T1000 (cell line): ENCODE measurements at regions not wholly inside any gene's neighbourhood (a gene's known extent, or its start where the extent isn't known, plus 50 kb on each side); places are given as distances from the start of the nearest gene placed in this dataset.
"Not testable (repeated sequence)": the region's sequence is repeated elsewhere in the genome, so short reads cannot be mapped to it uniquely, and the experiment has no call there.

ENCODE experiments used
- DNase-seq: peaks from one replicate; lab custom pipeline; 2025; ENCODE audit warnings: mixed read lengths; lab: John Stamatoyannopoulos, UW

- no peak for DNase-seq
Measured at GRCh38 chr7:92972441-92972840, 136.1 kb upstream of the CDK6 start.

GRCh38 chr7:92969061-92969460, 132.7 kb upstream of the CDK6 start:
- no peak for DNase-seq

- DNase-seq: no peak
Measured at GRCh38 chr7:92968502-92968901, 132.1 kb upstream of the CDK6 start.

- DNase-seq: no peak
Measured at GRCh38 chr7:92967238-92967637, 130.9 kb upstream of the CDK6 start.

DNA sequence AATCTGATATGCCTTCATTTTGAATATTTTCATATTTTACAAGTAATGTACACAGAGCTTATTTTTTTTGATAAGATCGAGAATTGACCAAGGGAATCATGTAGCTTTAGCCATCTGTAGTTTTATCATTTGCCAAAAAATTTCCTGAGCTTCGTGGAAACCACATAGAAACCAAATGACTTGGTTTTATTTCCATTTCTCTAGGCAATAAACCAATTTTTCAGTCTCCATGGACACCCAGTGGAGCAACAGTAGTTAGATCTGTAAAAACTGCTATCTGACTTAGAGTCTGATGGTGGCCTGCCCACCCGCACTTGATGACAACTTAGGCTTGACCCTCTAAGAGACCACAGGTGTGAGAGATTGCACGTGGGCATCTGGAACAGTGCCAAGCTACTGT, 127.8 kb upstream of the CDK6 start:
- DNase-seq: no peak

- no peak for DNase-seq
Measured at GRCh38 chr7:92963566-92963965, 127.2 kb upstream of the CDK6 start.

GRCh38 chr7:92961961-92962360, 125.6 kb upstream of the CDK6 start:
- no peak for DNase-seq

DNA sequence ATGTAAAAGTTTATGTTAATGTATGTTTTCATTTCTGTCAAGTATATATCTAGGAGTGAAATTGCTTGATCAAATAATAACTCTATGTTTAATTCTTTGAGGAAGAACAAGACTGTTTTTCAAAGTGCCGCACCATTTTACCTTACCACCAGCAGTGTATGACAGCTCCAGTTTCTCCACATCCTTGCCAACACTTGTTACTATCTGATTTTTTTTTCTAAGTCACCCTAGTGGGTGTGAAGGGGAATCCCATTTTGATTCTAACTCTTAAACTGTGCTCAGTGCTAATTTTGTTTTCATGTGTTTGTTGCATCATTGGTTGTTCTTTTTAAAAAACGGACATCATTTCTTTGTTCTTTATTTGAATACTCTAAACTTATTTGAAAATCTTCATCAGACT, 120.2 kb upstream of the CDK6 start:
- DNase-seq: no peak

DNA sequence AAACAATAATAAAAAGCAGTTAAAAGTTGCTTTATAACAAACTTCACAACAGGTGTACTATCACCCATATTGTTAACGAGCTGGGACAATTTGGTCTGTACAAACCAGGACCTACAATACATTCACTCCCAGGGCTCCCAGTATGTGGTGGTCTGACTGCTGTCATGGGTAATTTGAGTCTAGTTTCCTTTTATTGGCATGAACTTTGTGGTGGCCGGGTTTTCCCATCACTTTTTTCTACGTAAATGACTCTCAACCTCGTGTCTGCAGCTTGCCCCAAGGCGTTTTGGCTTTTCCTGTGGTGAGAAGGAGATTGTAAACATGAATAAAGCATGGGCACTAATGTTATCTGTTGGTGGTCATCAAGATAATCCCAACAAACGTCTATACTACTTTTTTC, 118.7 kb upstream of the CDK6 start:
- no peak for DNase-seq

DNA sequence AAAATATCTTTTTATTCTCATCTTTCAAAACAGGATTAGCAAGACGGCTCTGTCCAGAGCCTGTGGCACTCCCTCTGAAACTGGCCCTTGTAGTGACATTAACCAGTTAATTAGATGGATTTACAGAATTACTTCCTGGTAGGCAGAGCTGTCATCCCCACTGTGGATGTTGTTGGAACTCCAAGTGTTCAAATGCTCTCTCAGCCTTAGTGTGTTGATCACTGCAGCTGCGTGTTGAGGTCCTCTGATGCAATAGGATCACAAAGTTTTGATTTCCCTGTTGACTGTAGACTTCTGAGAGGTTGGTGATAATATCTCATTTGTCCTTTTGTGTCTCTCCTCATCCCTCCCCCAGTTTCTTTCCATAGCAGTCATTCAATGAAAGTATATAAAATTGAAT, 117.3 kb upstream of the CDK6 start:
- DNase-seq: no peak

DNA sequence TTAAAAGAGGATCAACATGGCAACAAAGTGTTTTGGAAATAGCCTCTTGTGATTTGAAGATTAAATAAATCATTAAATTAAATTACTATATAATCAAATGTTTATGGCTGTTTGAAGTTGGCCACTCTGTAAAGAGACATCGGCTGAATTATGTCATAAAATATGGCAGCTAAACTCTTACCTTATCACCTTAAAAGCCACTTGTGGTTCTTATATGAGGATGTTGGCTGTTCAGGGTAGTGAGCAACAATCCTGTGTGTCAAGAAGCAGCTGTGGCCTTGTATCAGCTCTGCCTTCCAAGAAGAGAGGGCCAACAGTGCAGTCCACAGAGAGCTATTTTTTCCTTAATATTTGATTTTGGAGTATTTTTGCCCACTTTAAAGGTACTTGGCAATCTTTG, 113.4 kb upstream of the CDK6 start:
- DNase-seq: no peak

GRCh38 chr7:92945840-92946239, 109.5 kb upstream of the CDK6 start:
- DNase-seq: no peak

- DNase-seq: no peak
Measured at GRCh38 chr7:92944633-92945032, 108.3 kb upstream of the CDK6 start.

DNA sequence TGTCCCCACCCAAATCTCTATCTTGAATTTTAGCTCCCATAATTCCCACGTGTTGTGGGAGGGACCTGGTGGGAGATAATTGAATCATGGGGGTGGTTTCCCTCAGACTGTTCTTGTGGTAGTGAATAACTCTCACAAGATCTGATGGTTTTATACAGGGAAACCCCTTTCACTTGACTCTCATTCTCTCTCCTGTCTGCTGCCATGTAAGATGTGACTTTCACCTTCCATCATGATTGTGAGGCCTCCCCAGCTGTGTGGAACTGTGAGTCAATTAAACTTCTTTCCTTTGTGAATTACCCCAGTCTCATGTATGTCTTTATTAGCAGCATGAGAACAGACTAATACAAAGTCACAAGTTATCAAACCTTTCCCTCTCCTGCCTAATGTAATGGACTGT, 106.3 kb upstream of the CDK6 start:
- not testable (repeated sequence) for DNase-seq

DNA sequence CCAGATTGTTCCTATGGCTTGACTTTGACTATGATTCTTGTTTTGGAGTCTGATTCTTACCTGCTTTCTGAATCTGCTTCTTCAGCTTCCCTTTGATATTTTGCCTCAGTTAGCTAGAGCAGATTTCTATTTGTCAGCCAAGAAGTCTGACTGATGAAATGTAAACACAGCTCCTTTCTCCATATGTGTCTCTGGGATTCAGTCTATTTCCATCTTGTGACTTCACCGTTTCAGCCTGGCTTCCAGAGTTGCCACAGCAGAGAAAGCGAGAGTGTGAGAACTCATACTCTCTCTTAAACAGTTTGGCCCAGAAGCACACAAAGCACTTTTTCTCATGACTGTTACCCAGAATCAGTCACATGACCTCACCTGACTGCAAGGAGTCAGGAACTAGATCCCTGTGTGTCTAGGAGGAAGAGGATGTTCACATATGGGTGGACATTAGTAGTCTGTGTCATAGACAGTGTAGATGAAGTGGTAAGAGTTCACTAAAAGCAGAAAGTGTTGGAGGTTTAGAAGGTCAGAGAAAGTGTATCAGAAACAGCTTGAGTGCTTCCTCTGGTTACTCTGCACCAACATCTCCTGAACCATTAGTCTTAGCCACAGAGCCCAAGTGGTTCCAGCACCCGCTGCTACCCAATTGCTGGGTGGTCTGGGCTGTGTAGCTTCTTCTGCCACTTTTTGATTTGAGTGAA, 103.4 kb upstream of the CDK6 start:
- DNase-seq: no peak

DNA sequence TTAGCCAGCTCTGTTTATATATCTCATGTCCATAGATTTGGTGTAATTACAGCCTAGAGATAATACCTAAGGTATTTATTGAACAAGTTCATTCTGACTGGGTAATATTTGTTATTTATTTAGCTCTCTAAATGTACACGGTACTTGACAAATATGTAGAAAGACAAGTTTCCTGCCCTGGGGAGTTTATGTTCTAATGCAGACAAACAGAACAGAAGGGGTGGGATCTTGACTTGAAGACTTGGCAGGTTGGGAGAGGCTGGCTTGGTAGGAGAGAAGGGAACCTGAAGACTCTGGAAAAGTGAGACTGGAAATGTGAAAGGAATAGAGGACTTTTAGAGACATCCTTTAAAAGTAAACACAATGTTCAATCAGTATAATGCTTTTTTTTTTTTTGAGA, 97.7 kb upstream of the CDK6 start:
- DNase-seq: no peak

DNA sequence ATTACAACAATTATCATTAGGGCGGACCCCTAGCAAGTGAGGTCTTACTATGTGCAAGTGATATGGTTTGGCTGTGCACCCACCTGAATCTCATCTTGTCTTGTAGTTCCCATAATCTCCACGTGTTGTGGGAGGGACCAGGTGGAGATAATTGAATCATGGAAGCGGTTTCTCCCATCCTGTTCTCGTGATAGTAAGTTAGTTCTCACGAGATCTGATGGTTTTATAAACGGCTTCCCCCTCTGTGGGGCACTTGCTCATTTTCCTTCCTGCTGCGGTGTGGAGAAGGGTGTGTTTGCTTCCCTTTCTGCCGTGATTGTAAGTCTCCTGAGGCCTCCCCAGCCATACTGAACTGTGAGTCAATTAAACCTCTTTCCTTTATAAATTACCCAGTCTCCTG, 96.1 kb upstream of the CDK6 start:
- no peak for DNase-seq

GRCh38 chr7:92930404-92930803, 94.0 kb upstream of the CDK6 start:
- DNase-seq: no peak

GRCh38 chr7:92926697-92927044, 90.3 kb upstream of the CDK6 start:
- no peak for DNase-seq

DNA sequence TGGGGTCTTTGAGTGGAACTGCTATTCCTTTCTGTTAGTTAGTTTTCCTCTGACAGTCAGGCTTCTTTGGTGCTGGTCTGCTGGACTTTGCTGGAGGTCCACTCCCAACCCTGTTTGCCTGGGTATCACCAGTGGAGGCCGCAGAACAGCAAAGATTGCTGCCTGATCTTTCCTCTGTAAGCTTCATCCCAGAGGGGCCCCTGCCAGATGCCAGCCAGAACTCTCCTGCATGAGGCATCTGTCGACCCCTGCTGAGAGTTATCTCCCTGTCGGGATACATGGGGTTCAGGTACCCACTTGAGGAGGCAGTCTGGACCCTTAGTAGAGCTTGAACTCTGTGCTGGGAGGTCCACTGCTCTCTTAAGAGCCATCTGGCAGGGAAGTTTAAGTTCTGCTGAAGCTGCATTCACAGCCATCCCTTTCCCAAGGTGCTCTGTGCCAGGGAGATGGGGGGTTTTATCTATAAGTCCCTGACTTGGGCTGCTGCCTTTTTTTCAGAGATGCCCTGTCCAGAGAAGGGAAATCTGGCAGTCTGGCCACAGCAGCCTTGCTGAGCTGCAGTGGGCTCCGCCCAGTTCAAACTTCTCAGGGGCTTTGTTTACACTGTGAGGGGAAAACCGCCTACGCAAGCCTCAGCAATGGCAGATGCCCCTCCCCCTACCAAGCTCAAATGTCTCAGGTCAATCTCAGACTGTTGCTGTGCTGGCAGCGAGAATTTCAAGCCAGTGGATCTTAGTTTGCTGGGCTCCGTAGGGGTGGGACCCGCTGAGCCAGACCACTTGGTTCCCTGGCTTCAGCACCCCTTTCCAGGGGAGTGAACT, 89.7 kb upstream of the CDK6 start:
- DNase-seq: no peak

DNA sequence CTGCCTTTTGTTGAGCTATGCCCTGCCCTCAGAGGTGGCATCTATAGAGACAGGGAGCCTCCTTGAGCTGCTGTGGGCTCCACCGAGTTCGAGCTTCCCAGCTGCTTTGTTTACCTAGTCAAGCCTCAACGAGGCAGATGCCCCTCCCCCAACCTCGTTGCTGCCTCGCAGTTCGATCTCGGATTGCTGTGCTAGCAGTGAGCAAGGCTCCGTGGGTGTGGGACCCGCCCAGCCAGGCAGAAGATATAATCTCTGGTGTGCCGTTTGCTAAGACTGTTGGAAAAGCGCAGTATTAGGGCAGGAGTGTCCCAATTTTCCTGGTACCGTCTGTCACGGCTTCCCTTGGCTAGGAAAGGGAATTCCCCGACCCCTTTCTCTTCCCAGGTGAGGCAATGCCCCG, 88.4 kb upstream of the CDK6 start:
- DNase-seq: no peak

DNA sequence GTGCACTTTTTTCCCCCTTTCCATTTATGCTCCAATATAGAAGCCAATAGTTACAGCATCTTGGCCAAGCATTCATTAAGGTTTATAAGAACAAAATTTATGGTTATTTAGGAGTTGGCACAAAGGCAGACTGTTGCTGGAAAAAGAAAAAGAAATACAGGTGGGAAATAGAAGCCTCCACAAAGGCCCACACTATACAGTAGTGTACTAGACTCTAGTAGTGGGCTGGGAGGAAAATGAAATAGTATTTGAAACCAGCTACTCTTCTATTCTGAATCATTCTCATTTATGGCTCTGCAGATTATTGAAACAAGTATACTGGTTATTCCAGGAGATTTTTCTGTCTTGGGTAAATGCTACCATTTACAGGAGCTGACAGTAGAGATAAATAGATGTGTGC, 80.9 kb upstream of the CDK6 start:
- DNase-seq: no peak

GRCh38 chr7:92916770-92917224, 80.4 kb upstream of the CDK6 start:
- no peak for DNase-seq

- DNase-seq: no peak
Measured at GRCh38 chr7:92915348-92915747, 79.0 kb upstream of the CDK6 start.
